ENCODE measurements at regions not wholly inside any gene's neighbourhood (a gene's known extent, or its start where the extent isn't known, plus 50 kb on each side); places are given as distances from the start of the nearest gene placed in this dataset.

DNA sequence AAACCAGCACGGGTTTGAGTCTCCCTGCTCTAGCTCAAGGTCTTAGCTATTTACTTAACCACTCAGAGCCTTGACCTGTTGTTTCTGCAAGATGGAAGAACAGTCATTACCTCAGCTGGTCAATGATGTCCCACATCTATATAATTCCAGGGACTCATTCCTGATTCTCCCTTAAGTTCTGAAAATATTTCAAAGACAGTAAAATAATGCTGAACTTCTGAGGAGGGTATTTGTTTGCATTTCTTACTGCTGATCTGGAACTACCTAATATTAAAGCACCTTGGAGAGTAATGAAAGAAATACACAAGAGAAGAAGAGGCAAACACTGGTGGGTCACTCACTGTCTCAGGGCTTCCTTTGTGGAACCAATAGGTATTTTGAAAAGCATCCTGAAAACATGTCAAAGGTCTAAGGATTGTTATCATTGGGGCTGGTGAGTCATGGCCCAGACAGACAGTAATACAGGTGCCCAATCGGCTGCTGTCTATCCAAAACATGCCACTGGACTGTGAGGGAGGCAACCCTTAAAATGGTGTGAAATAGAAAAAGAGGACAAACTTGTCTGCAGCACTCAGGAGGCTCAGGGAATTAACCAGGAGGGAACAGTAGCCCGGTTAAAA is 88.7 kb upstream of the EGLN3 start:
- Histone ChIP-seq H3K79me2 (ENCODE audit: control insufficient read depth, insufficient read depth, low read length) (no peaks in the 10 kb centered on the region), H3K4me2 (ENCODE audit: control insufficient read depth, extremely low read depth, insufficient read depth, low read depth, low read length) (no peak overlapping the region), H3K4me1 (ENCODE audit: control insufficient read depth, extremely low read depth, insufficient read depth, low read length) (peaks cover 31% of the 10 kb centered on the region), H3K4me3 (ENCODE audit: control insufficient read depth in 2 of 3, extremely low read depth in 1 of 3, insufficient read depth in 2 of 3, low read depth in 1 of 3, low read length in 3 of 3) (no peak overlapping the region), H3K9ac (ENCODE audit: control insufficient read depth, extremely low read depth, insufficient read depth, low read length) (no peak overlapping the region), H3K9me3 (ENCODE audit: control insufficient read depth, low read depth, low read length) (no peaks in the 10 kb centered on the region), H4K20me1 (ENCODE audit: control insufficient read depth, extremely low read depth, insufficient read depth, low read length) (no peaks in the 10 kb centered on the region), H3K27me3 (ENCODE audit: control insufficient read depth, extremely low read depth, insufficient read depth, low read length) (no peaks in the 10 kb centered on the region), H3K27ac (ENCODE audit: control insufficient read depth, insufficient read depth, low read length) (no peak overlapping the region), H3K9me1 (ENCODE audit: control insufficient read depth, extremely low read depth, insufficient read depth, low read length) (no peaks in the 10 kb centered on the region), H3K36me3 (ENCODE audit: control insufficient read depth in 2 of 2, extremely low read depth in 1 of 2, insufficient read depth in 2 of 2, low read length in 2 of 2) (no peaks in the 10 kb centered on the region), H2AFZ (ENCODE audit: control insufficient read depth, low read length) (no peak overlapping the region)
- dilution Hi-C loops (cut with MboI; ENCODE audit: extremely low pct_ligation_motif_present, low sequenced_read_pairs): no loop called here
- no peak for DNase-seq (ENCODE audit: low read depth, low spot score)
- TF ChIP-seq, protein P1, sequence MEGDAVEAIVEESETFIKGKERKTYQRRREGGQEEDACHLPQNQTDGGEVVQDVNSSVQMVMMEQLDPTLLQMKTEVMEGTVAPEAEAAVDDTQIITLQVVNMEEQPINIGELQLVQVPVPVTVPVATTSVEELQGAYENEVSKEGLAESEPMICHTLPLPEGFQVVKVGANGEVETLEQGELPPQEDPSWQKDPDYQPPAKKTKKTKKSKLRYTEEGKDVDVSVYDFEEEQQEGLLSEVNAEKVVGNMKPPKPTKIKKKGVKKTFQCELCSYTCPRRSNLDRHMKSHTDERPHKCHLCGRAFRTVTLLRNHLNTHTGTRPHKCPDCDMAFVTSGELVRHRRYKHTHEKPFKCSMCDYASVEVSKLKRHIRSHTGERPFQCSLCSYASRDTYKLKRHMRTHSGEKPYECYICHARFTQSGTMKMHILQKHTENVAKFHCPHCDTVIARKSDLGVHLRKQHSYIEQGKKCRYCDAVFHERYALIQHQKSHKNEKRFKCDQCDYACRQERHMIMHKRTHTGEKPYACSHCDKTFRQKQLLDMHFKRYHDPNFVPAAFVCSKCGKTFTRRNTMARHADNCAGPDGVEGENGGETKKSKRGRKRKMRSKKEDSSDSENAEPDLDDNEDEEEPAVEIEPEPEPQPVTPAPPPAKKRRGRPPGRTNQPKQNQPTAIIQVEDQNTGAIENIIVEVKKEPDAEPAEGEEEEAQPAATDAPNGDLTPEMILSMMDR (optimal IDR thresholded peaks at IDR 0.05 in 1 of 3, IDR thresholded peaks at IDR 0.05 in 1 of 3, conservative IDR thresholded peaks at IDR 0.05 in 1 of 3; ENCODE audit: extremely low read depth in 1 of 3, insufficient read depth in 2 of 3, low read length in 3 of 3): no peak
- TF ChIP-seq EZH2 (IDR thresholded peaks at IDR 0.05; ENCODE audit: low read length): no peak
- no peak for FAIRE-seq

DNA sequence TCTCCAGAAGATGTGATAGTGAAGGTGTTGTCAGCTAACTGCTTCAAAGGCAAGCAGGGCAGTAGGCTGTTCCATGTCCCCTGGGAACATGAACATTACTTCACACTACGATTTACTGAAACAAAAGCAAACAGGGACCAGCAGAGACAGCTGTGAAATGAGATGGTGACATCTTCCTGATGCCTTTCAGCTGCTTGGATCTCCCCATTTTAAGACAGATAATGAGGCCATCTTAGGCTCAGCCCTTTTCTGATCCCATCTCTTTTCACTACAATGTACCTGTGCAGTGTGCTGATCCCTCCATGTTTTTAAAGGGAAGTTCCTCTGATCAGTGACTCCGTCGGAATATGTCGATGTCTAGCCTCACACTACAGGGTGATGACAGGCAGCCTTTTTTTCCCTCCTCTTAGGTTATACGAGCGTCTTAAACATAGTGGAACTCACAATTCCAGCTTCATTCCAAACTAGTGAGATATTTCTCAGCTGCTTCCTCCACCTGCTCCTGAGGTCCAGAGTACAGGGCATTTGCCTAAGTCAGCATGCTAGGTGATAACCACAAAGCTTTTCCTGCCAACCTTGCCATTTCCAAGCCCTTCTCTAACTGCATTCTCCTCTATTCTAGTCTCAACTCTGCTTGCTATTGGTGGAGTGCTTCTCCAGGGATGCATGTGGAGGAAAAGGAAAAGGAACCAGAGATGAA is 87.6 kb upstream of the EGLN3 start:
- no peaks in the 10 kb centered on the region for H3K79me2 ChIP-seq (ENCODE audit: control insufficient read depth, insufficient read depth, low read length)
- peaks cover 25% of the 10 kb centered on the region for H3K4me1 ChIP-seq (ENCODE audit: control insufficient read depth, extremely low read depth, insufficient read depth, low read length)
- no peak overlapping the region for H3K27ac ChIP-seq (ENCODE audit: control insufficient read depth, insufficient read depth, low read length)
- DNase-seq (ENCODE audit: low read depth, low spot score) (no peak), FAIRE-seq (no peak)
- H2AFZ ChIP-seq (ENCODE audit: control insufficient read depth, low read length): no peak overlapping the region
- H3K9me1 ChIP-seq (ENCODE audit: control insufficient read depth, extremely low read depth, insufficient read depth, low read length): no peaks in the 10 kb centered on the region
- H3K36me3 ChIP-seq (ENCODE audit: control insufficient read depth in 2 of 2, extremely low read depth in 1 of 2, insufficient read depth in 2 of 2, low read length in 2 of 2): no peaks in the 10 kb centered on the region
- dilution Hi-C loops (cut with MboI; ENCODE audit: extremely low pct_ligation_motif_present, low sequenced_read_pairs): no loop called here
- H3K9ac ChIP-seq (ENCODE audit: control insufficient read depth, extremely low read depth, insufficient read depth, low read length): no peak overlapping the region
- H3K4me3 ChIP-seq (ENCODE audit: control insufficient read depth in 2 of 3, extremely low read depth in 1 of 3, insufficient read depth in 2 of 3, low read depth in 1 of 3, low read length in 3 of 3): no peak overlapping the region
- no peak overlapping the region for H3K4me2 ChIP-seq (ENCODE audit: control insufficient read depth, extremely low read depth, insufficient read depth, low read depth, low read length)
- H3K9me3 ChIP-seq (ENCODE audit: control insufficient read depth, low read depth, low read length): no peaks in the 10 kb centered on the region
- TF ChIP-seq, protein P1 (optimal IDR thresholded peaks at IDR 0.05 in 1 of 3, IDR thresholded peaks at IDR 0.05 in 1 of 3, conservative IDR thresholded peaks at IDR 0.05 in 1 of 3; ENCODE audit: extremely low read depth in 1 of 3, insufficient read depth in 2 of 3, low read length in 3 of 3): no peak
- no peak for TF ChIP-seq EZH2 (IDR thresholded peaks at IDR 0.05; ENCODE audit: low read length)
- H4K20me1 ChIP-seq (ENCODE audit: control insufficient read depth, extremely low read depth, insufficient read depth, low read length): no peaks in the 10 kb centered on the region
- no peaks in the 10 kb centered on the region for H3K27me3 ChIP-seq (ENCODE audit: control insufficient read depth, extremely low read depth, insufficient read depth, low read length)

All from keratinocyte (primary cell).